PC-9 (cell line): ENCODE measurements at regions not wholly inside any gene's neighbourhood (a gene's known extent, or its start where the extent isn't known, plus 50 kb on each side); places are given as distances from the start of the nearest gene placed in this dataset.

ENCODE experiments used
- BruUV-seq: library from RNA; stranded (reverse); fragments of 400-500 nt; replicated peaks from 2 replicates; lab custom pipeline; 2021; lab: Mats Ljungman, UMichigan
- CTCF ChIA-PET: fragments of 300-600 bp; sonication (Branson Sonifier 250); formaldehyde crosslinking; loops from one replicate; lab custom pipeline; 2022; ENCODE audit warnings: antibody characterized with exemption; lab: Charles Lee
- POLR2A ChIA-PET: fragments of 300-600 bp; sonication (Branson Sonifier 250); formaldehyde crosslinking; loops from one replicate; lab custom pipeline; 2022; ENCODE audit warnings: antibody characterized with exemption; ENCODE audit not compliant: unreplicated experiment; lab: Charles Lee
- DNase-seq, 2 experiments: peaks; one replicate each; pipeline versions ENCODE4 v3.0.0 to v3.0.0-alpha.2; 2015 to 2022; ENCODE audit warnings: mixed read lengths in 1 of 2
- H2AFZ ChIP-seq: fragments of 200-600 bp; sonication (generic); 2 replicates; pipeline ENCODE4 v1.8.1; 2017; ENCODE audit warnings: antibody characterized with exemption
- H3F3A ChIP-seq: fragments of 200-600 bp; sonication (generic); 2 replicates; pipeline ENCODE4 v1.8.1; 2017; ENCODE audit warnings: antibody characterized with exemption, mild to moderate bottlenecking, low read depth; ENCODE audit not compliant: insufficient read depth
- H3K27ac ChIP-seq: fragments of 200-600 bp; sonication (generic); 2 replicates; pipeline ENCODE4 v1.6.1; 2016; ENCODE audit warnings: mixed run types
- H3K27me3 ChIP-seq: fragments of 200-600 bp; sonication (generic); 2 replicates; pipeline ENCODE4 v1.6.1; 2016; ENCODE audit warnings: low read depth, mixed run types; ENCODE audit not compliant: insufficient read depth
- H3K36me3 ChIP-seq: fragments of 200-600 bp; sonication (generic); 2 replicates; pipeline ENCODE4 v1.6.1; 2016; ENCODE audit warnings: low read depth, mixed run types
- H3K4me1 ChIP-seq: fragments of 200-600 bp; sonication (generic); replicated peaks from 2 replicates; pipeline ENCODE4 v1.6.1; 2016; ENCODE audit warnings: mixed run types; ENCODE audit not compliant: insufficient read depth
- H3K4me2 ChIP-seq: fragments of 200-600 bp; sonication (generic); 2 replicates; pipeline ENCODE4 v1.6.1; 2017; ENCODE audit warnings: mixed run types
- H3K4me3 ChIP-seq: fragments of 200-600 bp; sonication (generic); 2 replicates; pipeline ENCODE4 v1.6.1; 2016; ENCODE audit warnings: mixed run types
- H3K79me2 ChIP-seq: fragments of 200-600 bp; sonication (generic); 2 replicates; pipeline ENCODE4 v1.6.1; 2017; ENCODE audit warnings: low read depth, mixed run types
- H3K9me2 ChIP-seq: fragments of 200-600 bp; sonication (generic); 2 replicates; pipeline ENCODE4 v1.8.1; 2017; ENCODE audit warnings: mild to moderate bottlenecking; ENCODE audit not compliant: insufficient read depth
- H3K9me3 ChIP-seq: fragments of 200-600 bp; sonication (generic); 2 replicates; pipeline ENCODE4 v1.8.1; 2016; ENCODE audit warnings: low read depth; ENCODE audit not compliant: insufficient read depth
- H4K20me1 ChIP-seq: fragments of 200-600 bp; sonication (generic); 2 replicates; pipeline ENCODE4 v1.8.1; 2017; ENCODE audit not compliant: insufficient read depth
- CTCF ChIP-seq: fragments of 200-600 bp; sonication (generic); conservative IDR thresholded peaks from 2 replicates; pipeline ENCODE4 v1.6.1; 2017; ENCODE audit warnings: mixed run types, antibody characterized with exemption, mild to moderate bottlenecking, moderate library complexity
- EZH2 ChIP-seq: fragments of 200-600 bp; sonication (generic); IDR thresholded peaks from 2 replicates; pipeline ENCODE4 v1.8.0; 2017; ENCODE audit warnings: antibody characterized with exemption, low read depth
- intact Hi-C: fragments of 100-400 bp; cut with micrococcal nuclease; formaldehyde crosslinking; loops from one replicate; pipeline ENCODE4 v1.10.0; 2022; ENCODE audit not compliant: unreplicated experiment

- ChIA-PET POLR2A (no interaction called here), CTCF (no interaction called here)
- no peaks in the 10 kb centered on the region for H3K79me2 ChIP-seq
- no peaks in the 10 kb centered on the region for H3K4me1 ChIP-seq
- no TSS peak for BruUV-seq
- no peak overlapping the region for H3K27ac ChIP-seq
- no peak overlapping the region for H2AFZ ChIP-seq
- no peaks in the 10 kb centered on the region for H3K27me3 ChIP-seq
- H3K4me3 ChIP-seq = no peak overlapping the region
- no peaks in the 10 kb centered on the region for H4K20me1 ChIP-seq
- H3K4me2 ChIP-seq = no peak overlapping the region
- no peaks in the 10 kb centered on the region for H3K9me3 ChIP-seq
- no peaks in the 10 kb centered on the region for H3K9me2 ChIP-seq
- TF ChIP-seq EZH2 (no peak), CTCF (no peak)
- no peaks in the 10 kb centered on the region for H3F3A ChIP-seq
- intact Hi-C loops = no loop called here
- no peaks in the 10 kb centered on the region for H3K36me3 ChIP-seq
- DNase-seq = no peak
These were observed 1132.7 kb downstream of the CDH9 start for GRCh38 chr5:25905646-25906045.

GRCh38 chr5:25892211-25892610 lies 1146.2 kb downstream of the CDH9 start:
- H2AFZ ChIP-seq = no peak overlapping the region
- POLR2A ChIA-PET = no interaction called here
- no peaks in the 10 kb centered on the region for H3K79me2 ChIP-seq
- H3K9me2 ChIP-seq = no peaks in the 10 kb centered on the region
- CTCF ChIA-PET = interaction anchor here (0.7 kb wide), 1 partner anchor 742 kb away, joined by 3 read pairs; no protein-coding TSS in a partner anchor
- no peaks in the 10 kb centered on the region for H3K9me3 ChIP-seq
- no peak overlapping the region for H3K4me3 ChIP-seq
- no TSS peak for BruUV-seq
- no peaks in the 10 kb centered on the region for H3K27me3 ChIP-seq
- H3F3A ChIP-seq = no peaks in the 10 kb centered on the region
- H3K4me2 ChIP-seq = no peak overlapping the region
- no peak overlapping the region for H3K27ac ChIP-seq
- intact Hi-C loops = no loop called here
- TF ChIP-seq EZH2 = no peak
- TF ChIP-seq CTCF = no peak
- no peak for DNase-seq
- H3K36me3 ChIP-seq = no peaks in the 10 kb centered on the region
- no peaks in the 10 kb centered on the region for H3K4me1 ChIP-seq
- no peaks in the 10 kb centered on the region for H4K20me1 ChIP-seq

- CTCF ChIA-PET = no interaction called here
- no peak overlapping the region for H2AFZ ChIP-seq
- H3K4me3 ChIP-seq = no peak overlapping the region
- intact Hi-C loops = no loop called here
- H3K27me3 ChIP-seq = no peaks in the 10 kb centered on the region
- H3K79me2 ChIP-seq = no peaks in the 10 kb centered on the region
- no peaks in the 10 kb centered on the region for H3K36me3 ChIP-seq
- H3K27ac ChIP-seq = no peak overlapping the region
- no peaks in the 10 kb centered on the region for H4K20me1 ChIP-seq
- H3F3A ChIP-seq = no peaks in the 10 kb centered on the region
- BruUV-seq = no TSS peak
- no peaks in the 10 kb centered on the region for H3K9me2 ChIP-seq
- DNase-seq = no peak
- no peak overlapping the region for H3K4me2 ChIP-seq
- POLR2A ChIA-PET = no interaction called here
- no peaks in the 10 kb centered on the region for H3K4me1 ChIP-seq
- no peaks in the 10 kb centered on the region for H3K9me3 ChIP-seq
- TF ChIP-seq EZH2 (no peak), CTCF (no peak)
These were observed 1146.7 kb downstream of the CDH9 start for GRCh38 chr5:25891691-25892090.
